WTC11 (cell line): ENCODE measurements at regions not wholly inside any gene's neighbourhood (a gene's known extent, or its start where the extent isn't known, plus 50 kb on each side); places are given as distances from the start of the nearest gene placed in this dataset.

Source experiments
- CTCF ChIP-seq: fragments of 200-600 bp; IDR thresholded peaks from 2 replicates; pipeline ENCODE4 v1.8.0; 2022; ENCODE audit warnings: antibody characterized with exemption
- GABPB1 ChIP-seq: sonication (generic); formaldehyde crosslinking; IDR thresholded peaks from 2 replicates; pipeline ENCODE4 v1.8.1; 2023; ENCODE audit warnings: mild to moderate bottlenecking, missing genetic modification reagents
- SMAD3 ChIP-seq: sonication (generic); formaldehyde crosslinking; IDR thresholded peaks from 2 replicates; pipeline ENCODE4 v1.8.0; 2022; ENCODE audit warnings: missing genetic modification reagents, mild to moderate bottlenecking, borderline replicate concordance
- SP1 ChIP-seq: sonication (generic); formaldehyde crosslinking; conservative IDR thresholded peaks from 2 replicates; pipeline ENCODE4 v1.8.1; 2022; ENCODE audit warnings: missing genetic modification reagents
- TF ChIP-seq, protein P1 (sequence below): fragments of 250-450 bp; sonication (Bioruptor Pico); IDR thresholded peaks from 2 replicates; pipeline ENCODE4 v1.9.0; 2021; ENCODE audit warnings: moderate library complexity, mild to moderate bottlenecking, inconsistent platforms, borderline replicate concordance

DNA sequence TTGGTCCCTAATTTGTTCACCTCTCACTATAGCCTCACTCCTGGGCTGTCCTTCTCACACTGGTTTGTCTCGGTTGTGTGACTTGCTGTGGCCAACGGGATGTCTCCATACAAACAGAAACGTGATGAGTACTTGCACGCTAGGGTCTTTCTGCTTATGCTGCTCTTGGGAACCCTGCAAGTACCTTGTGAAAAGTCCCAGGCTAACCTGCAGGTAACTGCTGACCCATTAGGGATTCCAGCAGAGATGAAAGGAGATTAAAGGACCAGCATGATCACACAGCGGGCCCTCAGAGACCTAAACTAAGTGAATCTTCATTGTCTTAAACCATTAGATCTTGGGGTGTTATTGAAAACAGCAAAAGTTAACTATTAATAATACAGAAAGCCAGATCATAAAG, 562.8 kb upstream of the GOT2 start:
- TF ChIP-seq GABPB1 (CRISPR knock-in tag) = no peak
- TF ChIP-seq SP1 (CRISPR knock-in tag) = no peak
- no peak for TF ChIP-seq SMAD3 (CRISPR knock-in tag)
- TF ChIP-seq, protein P1, sequence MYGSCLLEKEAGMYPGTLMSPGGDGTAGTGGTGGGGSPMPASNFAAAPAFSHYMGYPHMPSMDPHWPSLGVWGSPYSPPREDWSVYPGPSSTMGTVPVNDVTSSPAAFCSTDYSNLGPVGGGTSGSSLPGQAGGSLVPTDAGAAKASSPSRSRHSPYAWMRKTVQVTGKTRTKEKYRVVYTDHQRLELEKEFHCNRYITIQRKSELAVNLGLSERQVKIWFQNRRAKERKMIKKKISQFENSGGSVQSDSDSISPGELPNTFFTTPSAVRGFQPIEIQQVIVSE (CRISPR knock-in tag) = no peak
- TF ChIP-seq CTCF = no peak
